Endothelial cell of umbilical vein (primary cell): ENCODE measurements at regions not wholly inside any gene's neighbourhood (a gene's known extent, or its start where the extent isn't known, plus 50 kb on each side); places are given as distances from the start of the nearest gene placed in this dataset.

ENCODE experiments used
- BruUV-seq: library from RNA; stranded (reverse); fragments of 400-500 nt; replicated peaks from 2 replicates; lab custom pipeline; 2021; lab: Mats Ljungman, UMichigan
- CTCF ChIA-PET: fragments of 300-600, 350-600 bp; sonication (Branson Sonifier 250); formaldehyde crosslinking; loops from one replicate; lab custom pipeline; 2021; ENCODE audit warnings: antibody characterized with exemption, inconsistent platforms; lab: Charles Lee
- POLR2A ChIA-PET: fragments of 300-600, 350-600 bp; sonication (Branson Sonifier 250); formaldehyde crosslinking; loops from one replicate; lab custom pipeline; 2021; ENCODE audit warnings: antibody characterized with exemption, inconsistent platforms; lab: Charles Lee
- DNase-seq: peaks from one replicate; pipeline ENCODE4 v3.0.0-alpha.2; 2011; ENCODE audit warnings: low read depth, low spot score
- FAIRE-seq: peaks from 2 replicates; lab custom pipeline; 2011; peaks lifted over from hg19 to GRCh38; lab: Jason Lieb, UNC
- H2AFZ ChIP-seq: 2 replicates; pipeline ENCODE4 v1.6.0; 2012; ENCODE audit warnings: low read depth, low read length, control low read depth, inconsistent platforms
- H3K27ac ChIP-seq: 2 replicates; pipeline ENCODE4 v1.5.1; 2011; ENCODE audit warnings: low read depth, mild to moderate bottlenecking, control low read depth, low read length, moderate library complexity; ENCODE audit not compliant: insufficient read depth
- H3K27me3 ChIP-seq, 2 experiments: 2 replicates each; pipeline versions ENCODE4 v1.6.0 to v1.6.1; 2011; ENCODE audit warnings: low read length in 2 of 2, mixed read lengths in 1 of 2; ENCODE audit not compliant: control insufficient read depth in 2 of 2, insufficient read depth in 2 of 2
- H3K36me3 ChIP-seq, 2 experiments: 2 replicates in 1 of 2; 3 replicates in 1 of 2; pipeline ENCODE4 v1.5.1; 2011; ENCODE audit warnings: low read length in 2 of 2, mild to moderate bottlenecking in 1 of 2, moderate library complexity in 1 of 2; ENCODE audit not compliant: control insufficient read depth in 2 of 2, insufficient read depth in 2 of 2; ENCODE audit errors: extremely low read depth in 1 of 2
- H3K4me1 ChIP-seq: 3 replicates; pipeline ENCODE4 v1.5.1; 2011; ENCODE audit warnings: mild to moderate bottlenecking, low read length; ENCODE audit not compliant: control insufficient read depth, insufficient read depth; ENCODE audit errors: extremely low read depth
- H3K4me2 ChIP-seq: 2 replicates; pipeline ENCODE4 v1.6.1; 2011; ENCODE audit warnings: low read length, control low read depth, mixed read lengths; ENCODE audit not compliant: insufficient read depth
- H3K4me3 ChIP-seq, 3 experiments: fragments of 200-600 bp in 1 of 3; sonication (generic), shearing (Covaris generic) in 1 of 3; replicated peaks in 1 of 3; 2 replicates each; pipeline ENCODE4 v1.5.1; 2011 to 2016; ENCODE audit warnings: control low read depth in 3 of 3, low read length in 3 of 3, mild to moderate bottlenecking in 2 of 3, inconsistent platforms in 1 of 3, low read depth in 1 of 3, moderate library complexity in 1 of 3; ENCODE audit not compliant: insufficient read depth in 1 of 3
- H3K79me2 ChIP-seq: 2 replicates; pipeline ENCODE4 v1.6.0; 2012; ENCODE audit warnings: low read length, inconsistent platforms; ENCODE audit not compliant: control insufficient read depth, insufficient read depth
- H3K9ac ChIP-seq: replicated peaks from 2 replicates; pipeline ENCODE3; 2011; ENCODE audit warnings: low read length, control low read depth; ENCODE audit not compliant: insufficient read depth; ENCODE audit errors: extremely low read depth
- H3K9me1 ChIP-seq: replicated peaks from 3 replicates; pipeline ENCODE4 v1.6.0; 2011; ENCODE audit warnings: mild to moderate bottlenecking, low read length; ENCODE audit not compliant: control insufficient read depth, insufficient read depth; ENCODE audit errors: extremely low read depth
- H3K9me3 ChIP-seq: replicated peaks from 2 replicates; pipeline ENCODE4 v1.5.1; 2012; ENCODE audit warnings: low read length, inconsistent platforms; ENCODE audit not compliant: control insufficient read depth, insufficient read depth
- H4K20me1 ChIP-seq: replicated peaks from 2 replicates; pipeline ENCODE3; 2011; ENCODE audit warnings: mild to moderate bottlenecking, low read length; ENCODE audit not compliant: control insufficient read depth, insufficient read depth; ENCODE audit errors: extremely low read depth
- CTCF ChIP-seq, 2 donors: IDR thresholded peaks; 1 replicate in 1 of 2; 2 replicates in 1 of 2; pipeline ENCODE4 v1.5.1; 2011; ENCODE audit warnings: low read length in 2 of 2, mild to moderate bottlenecking in 2 of 2, moderate library complexity in 2 of 2, control low read depth in 1 of 2, inconsistent platforms in 1 of 2, low read depth in 1 of 2; ENCODE audit not compliant: insufficient read depth in 1 of 2; ENCODE audit errors: extremely low read depth in 1 of 2
- EZH2 ChIP-seq: IDR thresholded peaks from 2 replicates; pipeline ENCODE4 v1.6.1; 2012; ENCODE audit warnings: borderline replicate concordance, low read depth, mild to moderate bottlenecking, moderate library complexity, low read length, inconsistent platforms; ENCODE audit not compliant: severe bottlenecking
- FOS ChIP-seq: IDR thresholded peaks from 2 replicates; pipeline ENCODE4 v1.6.1; 2011; ENCODE audit warnings: mild to moderate bottlenecking, low read length, moderate library complexity, borderline replicate concordance; ENCODE audit not compliant: insufficient read depth
- GATA2 ChIP-seq: IDR thresholded peaks from 2 replicates; pipeline ENCODE4 v1.7.0; 2011; ENCODE audit warnings: low read depth, mild to moderate bottlenecking, moderate library complexity, mixed read lengths, low read length; ENCODE audit not compliant: insufficient read length, insufficient read depth
- JUN ChIP-seq: IDR thresholded peaks from 2 replicates; pipeline ENCODE4 v1.6.1; 2011; ENCODE audit warnings: borderline replicate concordance, low read depth; ENCODE audit not compliant: insufficient read length, insufficient read depth
- MYC ChIP-seq: IDR thresholded peaks from one replicate; pipeline ENCODE4 v1.6.1; 2011; ENCODE audit warnings: mild to moderate bottlenecking, low read depth, low read length
- POLR2A ChIP-seq: IDR thresholded peaks from 2 replicates; pipeline ENCODE4 v1.6.1; 2012; ENCODE audit warnings: low read depth, mild to moderate bottlenecking, control low read depth, low read length
- POLR2AphosphoS5 ChIP-seq: IDR thresholded peaks from 2 replicates; pipeline ENCODE4 v1.6.1; 2012; ENCODE audit warnings: low read depth, mild to moderate bottlenecking, control low read depth, low read length, moderate library complexity; ENCODE audit not compliant: insufficient read depth
- dilution Hi-C: fragments of 300-500 bp; cut with MboI; formaldehyde crosslinking; loops from one replicate; pipeline ENCODE4 v1.15.0; 2019; ENCODE audit warnings: low sequenced_read_pairs; ENCODE audit not compliant: extremely low pct_ligation_motif_present
- intact Hi-C: fragments of 100-400 bp; cut with micrococcal nuclease; formaldehyde crosslinking; loops from one replicate; pipeline ENCODE4 v1.10.0; 2022
- TF ChIP-seq, protein P1 (sequence below): IDR thresholded peaks from 2 replicates; pipeline ENCODE4 v1.6.1; 2011; ENCODE audit not compliant: insufficient read depth, insufficient read length

DNA sequence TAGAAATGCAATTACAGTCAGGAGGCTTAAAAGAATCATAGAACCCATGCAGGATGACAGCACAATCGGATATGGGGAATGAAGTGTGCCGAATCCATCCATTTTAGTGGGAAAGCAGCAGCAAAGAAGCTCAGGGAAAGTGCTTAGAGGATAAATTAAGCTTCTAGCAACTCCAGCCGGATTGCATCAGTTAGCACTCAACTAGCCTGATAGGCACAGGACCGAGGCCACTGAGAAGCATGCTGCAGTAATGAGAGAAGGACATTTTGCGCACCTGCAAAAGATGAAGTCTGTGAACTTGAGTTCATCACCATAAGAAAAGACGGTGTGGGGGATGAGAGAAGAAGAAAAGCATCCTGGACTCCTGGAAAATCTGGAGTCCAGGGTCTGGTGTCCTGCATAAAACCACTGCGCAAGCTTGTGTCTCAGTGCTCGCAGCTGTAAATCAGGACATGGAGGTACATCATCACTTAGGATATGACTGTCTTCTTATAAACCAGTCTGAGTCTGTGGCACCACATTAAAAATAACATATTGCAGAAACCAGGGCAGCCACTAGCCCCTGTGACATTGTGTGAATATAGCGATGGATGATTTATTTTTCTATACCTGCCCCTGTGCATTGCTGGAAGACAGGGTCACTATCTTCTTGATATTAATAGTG lies 665.5 kb upstream of the SOX11 start:
- no peak for FAIRE-seq

More for the DNA sequence above, 665.5 kb upstream of the SOX11 start:
- H3K9ac ChIP-seq = no peak overlapping the region
- BruUV-seq = no TSS peak
- DNase-seq = no peak
- no peaks in the 10 kb centered on the region for H3K36me3 ChIP-seq
- H3K9me1 ChIP-seq = no peaks in the 10 kb centered on the region
- no peak overlapping the region for H3K4me3 ChIP-seq
- H2AFZ ChIP-seq = no peak overlapping the region
- H3K79me2 ChIP-seq = no peaks in the 10 kb centered on the region
- POLR2A ChIA-PET = no interaction called here
- no peaks in the 10 kb centered on the region for H3K27me3 ChIP-seq
- H3K4me2 ChIP-seq = no peak overlapping the region
- H3K27ac ChIP-seq = no peak overlapping the region
- H3K9me3 ChIP-seq = peaks cover 8% of the 10 kb centered on the region
- H4K20me1 ChIP-seq = no peaks in the 10 kb centered on the region
- TF ChIP-seq JUN = no peak
- no peak for TF ChIP-seq CTCF (IDR thresholded peaks at IDR 0.05; ENCODE audit: extremely low read depth in 1 of 2, insufficient read depth in 1 of 2, low read depth in 1 of 2, low read length in 2 of 2)
- TF ChIP-seq GATA2 = no peak
- no peak for TF ChIP-seq POLR2A
- TF ChIP-seq, protein P1, sequence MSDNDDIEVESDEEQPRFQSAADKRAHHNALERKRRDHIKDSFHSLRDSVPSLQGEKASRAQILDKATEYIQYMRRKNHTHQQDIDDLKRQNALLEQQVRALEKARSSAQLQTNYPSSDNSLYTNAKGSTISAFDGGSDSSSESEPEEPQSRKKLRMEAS = no peak
- TF ChIP-seq POLR2AphosphoS5 = no peak
- TF ChIP-seq MYC = no peak
- no peak for TF ChIP-seq FOS
- TF ChIP-seq EZH2 = no peak
- intact Hi-C loops (loop anchor here (2.0 kb wide), 1 partner anchor 62 kb away; no protein-coding TSS in a partner anchor), dilution Hi-C loops (no loop called here)
- CTCF ChIA-PET = no interaction called here
- no peaks in the 10 kb centered on the region for H3K4me1 ChIP-seq
